A549 (cell line): ENCODE measurements at regions not wholly inside any gene's neighbourhood (a gene's known extent, or its start where the extent isn't known, plus 50 kb on each side); places are given as distances from the start of the nearest gene placed in this dataset.

Source experiments
- CHD2 ChIP-seq: fragments of 150-350 bp; IDR thresholded peaks from 2 replicates; pipeline ENCODE4 v1.6.1; 2014; ENCODE audit warnings: low read length; ENCODE audit not compliant: partially characterized antibody
- CTCF ChIP-seq: fragments of >200 bp; sonication (Bioruptor Twin); formaldehyde crosslinking; IDR thresholded peaks from 3 replicates; pipeline ENCODE4 v1.5.1; 2016
- EP300 ChIP-seq, 2 experiments: fragments of >200 bp; sonication (Bioruptor Twin); formaldehyde crosslinking; IDR thresholded peaks; 2 replicates in 1 of 2; 3 replicates in 1 of 2; pipeline ENCODE4 v1.6.1; 2016 to 2017
- HDAC2 ChIP-seq: fragments of 200-600 bp; sonication (generic); IDR thresholded peaks from 2 replicates; pipeline ENCODE4 v1.6.1; 2016
- HMGXB4 ChIP-seq: fragments of 250-450 bp; sonication (Bioruptor Pico); IDR thresholded peaks from 2 replicates; pipeline ENCODE4 v1.5.0; 2021; ENCODE audit warnings: mild to moderate bottlenecking, moderate library complexity, borderline replicate concordance
- JUNB ChIP-seq: fragments of >200 bp; sonication (Bioruptor Twin); formaldehyde crosslinking; IDR thresholded peaks from 2 replicates; pipeline ENCODE4 v1.6.1; 2016
- KDM1A ChIP-seq: fragments of 200-600 bp; sonication (generic); IDR thresholded peaks from 2 replicates; pipeline ENCODE4 v1.6.1; 2016; ENCODE audit warnings: low read depth, mild to moderate bottlenecking
- POLR2A ChIP-seq: IDR thresholded peaks from 2 replicates; pipeline ENCODE4 v1.6.1; 2012; ENCODE audit warnings: mild to moderate bottlenecking, low read length
- SMC3 ChIP-seq: fragments of >200 bp; sonication (Bioruptor Twin); formaldehyde crosslinking; IDR thresholded peaks from 3 replicates; pipeline ENCODE4 v1.6.1; 2018; ENCODE audit warnings: inconsistent platforms
- SREBF2 ChIP-seq: fragments of 450-650 bp; IDR thresholded peaks from 2 replicates; pipeline ENCODE4 v1.6.1; 2014; ENCODE audit warnings: mild to moderate bottlenecking, moderate library complexity
- ZC3H11A ChIP-seq: fragments of 450-650 bp; IDR thresholded peaks from 2 replicates; pipeline ENCODE4 v1.6.1; 2014; ENCODE audit warnings: antibody characterized with exemption, mild to moderate bottlenecking
- TF ChIP-seq, protein P1 (sequence below): fragments of 150-350 bp; IDR thresholded peaks from 2 replicates; pipeline ENCODE4 v1.6.1; 2014; ENCODE audit warnings: low read depth, mild to moderate bottlenecking, low read length
- TF ChIP-seq, protein P2 (sequence below): fragments of 450-650 bp; IDR thresholded peaks from 2 replicates; pipeline ENCODE4 v1.6.1; 2014; ENCODE audit warnings: antibody characterized with exemption

- TF ChIP-seq CHD2 (no peak), KDM1A (no peak), SREBF2 (no peak), ZC3H11A (no peak), JUNB (no peak), EP300 (IDR thresholded peaks at IDR 0.05) (no peak), CTCF (no peak), SMC3 (no peak), HDAC2 (no peak), POLR2A (no peak), HMGXB4 (no peak)
- TF ChIP-seq, protein P1, sequence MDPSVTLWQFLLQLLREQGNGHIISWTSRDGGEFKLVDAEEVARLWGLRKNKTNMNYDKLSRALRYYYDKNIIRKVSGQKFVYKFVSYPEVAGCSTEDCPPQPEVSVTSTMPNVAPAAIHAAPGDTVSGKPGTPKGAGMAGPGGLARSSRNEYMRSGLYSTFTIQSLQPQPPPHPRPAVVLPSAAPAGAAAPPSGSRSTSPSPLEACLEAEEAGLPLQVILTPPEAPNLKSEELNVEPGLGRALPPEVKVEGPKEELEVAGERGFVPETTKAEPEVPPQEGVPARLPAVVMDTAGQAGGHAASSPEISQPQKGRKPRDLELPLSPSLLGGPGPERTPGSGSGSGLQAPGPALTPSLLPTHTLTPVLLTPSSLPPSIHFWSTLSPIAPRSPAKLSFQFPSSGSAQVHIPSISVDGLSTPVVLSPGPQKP, result no peak
- TF ChIP-seq, protein P2, sequence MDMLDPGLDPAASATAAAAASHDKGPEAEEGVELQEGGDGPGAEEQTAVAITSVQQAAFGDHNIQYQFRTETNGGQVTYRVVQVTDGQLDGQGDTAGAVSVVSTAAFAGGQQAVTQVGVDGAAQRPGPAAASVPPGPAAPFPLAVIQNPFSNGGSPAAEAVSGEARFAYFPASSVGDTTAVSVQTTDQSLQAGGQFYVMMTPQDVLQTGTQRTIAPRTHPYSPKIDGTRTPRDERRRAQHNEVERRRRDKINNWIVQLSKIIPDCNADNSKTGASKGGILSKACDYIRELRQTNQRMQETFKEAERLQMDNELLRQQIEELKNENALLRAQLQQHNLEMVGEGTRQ, result no peak
Measured at GRCh38 chr5:167816354-167816753, 475.1 kb upstream of the WWC1 start.
